ENCODE measurements at regions not wholly inside any gene's neighbourhood (a gene's known extent, or its start where the extent isn't known, plus 50 kb on each side); places are given as distances from the start of the nearest gene placed in this dataset.

DNA sequence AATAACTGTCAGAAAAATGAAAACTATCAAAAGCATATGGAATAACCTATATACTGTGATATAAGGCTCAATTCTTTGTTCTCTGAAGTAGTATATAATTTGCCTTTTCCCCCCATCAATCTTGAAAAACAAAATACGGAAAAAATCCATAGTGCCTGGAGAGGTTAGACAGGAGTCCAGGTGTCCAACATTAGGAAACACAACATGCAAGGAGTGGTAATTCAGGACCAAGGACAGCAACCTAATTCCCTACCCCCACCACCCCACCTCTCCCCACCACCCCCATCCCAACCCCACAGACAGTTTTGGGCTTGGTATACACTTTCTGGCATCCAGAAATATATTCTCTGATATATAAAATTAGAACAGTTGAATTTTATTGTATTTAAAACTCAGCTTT is 55.1 kb upstream of the SLC25A26 start:
- no peaks in the 10 kb centered on the region for H3K27me3 ChIP-seq (ENCODE audit: low read depth)
- TF ChIP-seq, protein P1, sequence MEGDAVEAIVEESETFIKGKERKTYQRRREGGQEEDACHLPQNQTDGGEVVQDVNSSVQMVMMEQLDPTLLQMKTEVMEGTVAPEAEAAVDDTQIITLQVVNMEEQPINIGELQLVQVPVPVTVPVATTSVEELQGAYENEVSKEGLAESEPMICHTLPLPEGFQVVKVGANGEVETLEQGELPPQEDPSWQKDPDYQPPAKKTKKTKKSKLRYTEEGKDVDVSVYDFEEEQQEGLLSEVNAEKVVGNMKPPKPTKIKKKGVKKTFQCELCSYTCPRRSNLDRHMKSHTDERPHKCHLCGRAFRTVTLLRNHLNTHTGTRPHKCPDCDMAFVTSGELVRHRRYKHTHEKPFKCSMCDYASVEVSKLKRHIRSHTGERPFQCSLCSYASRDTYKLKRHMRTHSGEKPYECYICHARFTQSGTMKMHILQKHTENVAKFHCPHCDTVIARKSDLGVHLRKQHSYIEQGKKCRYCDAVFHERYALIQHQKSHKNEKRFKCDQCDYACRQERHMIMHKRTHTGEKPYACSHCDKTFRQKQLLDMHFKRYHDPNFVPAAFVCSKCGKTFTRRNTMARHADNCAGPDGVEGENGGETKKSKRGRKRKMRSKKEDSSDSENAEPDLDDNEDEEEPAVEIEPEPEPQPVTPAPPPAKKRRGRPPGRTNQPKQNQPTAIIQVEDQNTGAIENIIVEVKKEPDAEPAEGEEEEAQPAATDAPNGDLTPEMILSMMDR (IDR thresholded peaks at IDR 0.05) = no peak
- no peaks in the 10 kb centered on the region for H3K9me3 ChIP-seq
- ATAC-seq (no peak), DNase-seq (no peak)
- no peaks in the 10 kb centered on the region for H3K36me3 ChIP-seq
- no peaks in the 10 kb centered on the region for H3K4me1 ChIP-seq
- no peak overlapping the region for H3K27ac ChIP-seq
- H3K4me3 ChIP-seq = no peak overlapping the region
- intact Hi-C loops (cut with DNase I) = no loop called here

DNA sequence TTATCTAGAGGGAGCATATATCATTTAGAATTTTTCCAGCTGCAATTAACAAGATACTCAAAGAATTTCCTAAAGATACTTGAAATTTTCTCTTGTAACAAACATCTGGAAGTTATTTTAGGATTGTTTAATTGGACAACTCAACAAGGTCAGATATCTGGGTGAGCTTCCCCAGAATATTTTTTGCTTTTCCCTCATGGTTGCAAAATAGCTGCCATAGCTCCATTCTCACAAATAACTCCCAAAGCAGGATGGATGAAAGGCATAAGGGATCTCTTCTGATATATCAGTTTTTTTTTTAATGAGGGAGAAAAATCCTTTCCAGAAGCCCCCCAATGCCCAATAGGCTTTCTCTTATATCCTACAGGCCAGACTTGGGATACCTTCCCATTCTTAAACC is 56.6 kb upstream of the SLC25A26 start:
- Histone ChIP-seq H3K9me3 (no peaks in the 10 kb centered on the region), H3K36me3 (no peaks in the 10 kb centered on the region), H3K27ac (no peak overlapping the region), H3K27me3 (ENCODE audit: low read depth) (no peaks in the 10 kb centered on the region), H3K4me3 (no peak overlapping the region), H3K4me1 (no peaks in the 10 kb centered on the region)
- no peak for DNase-seq
- ATAC-seq = no peak
- TF ChIP-seq, protein P1 (IDR thresholded peaks at IDR 0.05) = no peak
- intact Hi-C loops (cut with DNase I) = no loop called here

DNA sequence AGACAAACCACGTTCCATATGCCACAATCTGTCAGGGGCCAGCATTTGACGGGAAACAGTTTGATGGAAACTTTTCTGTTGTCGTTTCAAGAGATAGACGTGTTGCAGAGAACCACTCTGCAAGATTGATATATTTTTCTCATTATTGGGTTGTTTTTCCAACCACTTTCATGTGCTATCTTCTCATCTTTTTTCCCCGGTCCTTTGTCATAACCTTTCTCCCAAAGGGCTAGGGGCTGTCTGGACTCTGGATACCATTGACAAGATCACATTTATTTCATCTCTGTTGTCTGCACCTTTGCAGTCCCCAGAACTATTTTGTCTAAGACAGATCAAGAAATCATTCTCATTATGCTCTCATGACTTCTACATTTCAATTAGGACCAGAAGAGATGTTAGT is 57.6 kb upstream of the SLC25A26 start:
- Histone ChIP-seq H3K27me3 (ENCODE audit: low read depth) (no peaks in the 10 kb centered on the region), H3K27ac (no peak overlapping the region), H3K4me3 (no peak overlapping the region), H3K4me1 (no peaks in the 10 kb centered on the region), H3K9me3 (no peaks in the 10 kb centered on the region), H3K36me3 (no peaks in the 10 kb centered on the region)
- ATAC-seq = no peak
- intact Hi-C loops (cut with DNase I) = no loop called here
- DNase-seq = no peak
- TF ChIP-seq, protein P1 (IDR thresholded peaks at IDR 0.05) = no peak

DNA sequence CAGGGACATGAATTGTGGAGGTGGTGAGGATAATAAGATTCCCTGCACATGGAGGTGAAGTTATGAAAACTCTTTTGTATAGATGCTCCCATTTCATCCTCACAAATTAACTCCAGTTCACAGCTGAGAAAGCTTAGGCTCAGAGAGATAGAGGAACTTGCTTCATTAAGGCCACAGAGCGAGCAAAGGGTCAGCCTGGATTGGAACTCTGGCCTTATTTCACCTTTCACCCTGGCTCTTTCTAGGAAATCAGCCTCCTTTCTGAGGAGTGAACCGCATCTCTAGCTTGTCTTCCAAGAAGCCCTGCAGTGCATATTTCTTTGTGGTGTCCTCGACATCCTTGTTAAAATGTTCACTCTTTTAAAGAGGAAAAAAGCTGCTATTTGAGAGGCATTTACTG is 58.0 kb upstream of the SLC25A26 start:
- no peaks in the 10 kb centered on the region for H3K4me1 ChIP-seq
- H3K27ac ChIP-seq = no peak overlapping the region
- no peaks in the 10 kb centered on the region for H3K9me3 ChIP-seq
- no peaks in the 10 kb centered on the region for H3K27me3 ChIP-seq (ENCODE audit: low read depth)
- H3K36me3 ChIP-seq = no peaks in the 10 kb centered on the region
- DNase-seq (no peak), ATAC-seq (no peak)
- no peak overlapping the region for H3K4me3 ChIP-seq
- intact Hi-C loops (cut with DNase I) = no loop called here
- TF ChIP-seq, protein P1 (IDR thresholded peaks at IDR 0.05) = no peak

DNA sequence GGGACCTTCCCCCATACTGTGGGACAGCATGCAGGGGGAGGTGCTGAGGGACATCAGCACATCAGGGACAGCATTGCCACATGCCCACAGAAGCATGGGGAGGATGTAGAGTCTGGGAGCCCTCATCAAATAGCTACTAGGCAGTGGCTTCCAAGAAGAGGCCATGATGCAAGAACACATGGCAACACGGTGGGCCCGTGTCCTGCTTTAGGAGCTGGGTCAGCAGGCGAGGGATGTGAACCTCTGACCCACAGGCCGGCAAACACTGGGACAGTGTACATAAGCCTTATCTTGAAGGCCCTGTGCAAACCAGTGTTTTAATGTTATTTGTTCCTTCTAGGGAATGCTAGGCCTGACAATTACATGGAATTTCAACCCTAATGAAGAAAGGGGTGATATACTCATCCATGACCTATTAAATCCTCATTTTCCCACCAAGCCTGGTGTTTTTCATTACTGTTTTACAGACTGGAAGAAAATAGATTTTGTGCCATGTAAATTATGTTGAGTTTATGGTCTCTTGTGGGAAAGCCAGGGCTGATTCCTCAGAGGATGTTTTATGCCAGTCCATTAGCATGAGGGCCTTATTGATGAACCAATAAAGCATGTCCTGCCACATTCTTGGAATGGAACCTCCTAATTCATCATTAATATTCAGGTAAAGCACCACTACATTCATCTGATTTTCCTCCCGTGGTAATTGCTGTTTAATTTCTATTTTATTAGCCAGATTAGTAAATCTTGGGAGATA is 61.7 kb upstream of the SLC25A26 start:
- TF ChIP-seq, protein P1 (IDR thresholded peaks at IDR 0.05) = no peak
- Histone ChIP-seq H3K4me3 (no peak overlapping the region), H3K27me3 (ENCODE audit: low read depth) (no peaks in the 10 kb centered on the region), H3K27ac (no peak overlapping the region), H3K4me1 (no peaks in the 10 kb centered on the region), H3K36me3 (no peaks in the 10 kb centered on the region), H3K9me3 (no peaks in the 10 kb centered on the region)
- intact Hi-C loops (cut with DNase I) = no loop called here
- no peak for DNase-seq
- no peak for ATAC-seq

All from lower lobe of right lung (tissue), 2 donors.